Fibroblast of skin of left quadriceps (primary cell): ENCODE measurements at regions not wholly inside any gene's neighbourhood (a gene's known extent, or its start where the extent isn't known, plus 50 kb on each side); places are given as distances from the start of the nearest gene placed in this dataset.

Experiments
- DNase-seq, 2 experiments: peaks; one replicate each; pipeline ENCODE4 v3.0.0-alpha.2; 2013; ENCODE audit warnings: low read depth in 2 of 2

GRCh38 chr9:103615994-103616393, 478.1 kb upstream of the SMC2 start:
- DNase-seq: no peak

GRCh38 chr9:103617046-103617445, 477.1 kb upstream of the SMC2 start:
- no peak for DNase-seq

GRCh38 chr9:103625161-103625804, 468.8 kb upstream of the SMC2 start:
- no peak for DNase-seq

GRCh38 chr9:103627731-103628130, 466.4 kb upstream of the SMC2 start:
- no peak for DNase-seq

- no peak for DNase-seq
Observed at GRCh38 chr9:103649086-103649485, 445.0 kb upstream of the SMC2 start.

GRCh38 chr9:103658156-103658555, 436.0 kb upstream of the SMC2 start:
- DNase-seq: no peak

- DNase-seq: no peak
Observed at GRCh38 chr9:103660830-103661229, 433.3 kb upstream of the SMC2 start.

- DNase-seq: no peak
Observed at GRCh38 chr9:103661663-103662062, 432.4 kb upstream of the SMC2 start.

GRCh38 chr9:103669296-103669695, 424.8 kb upstream of the SMC2 start:
- DNase-seq: no peak

- no peak for DNase-seq
Observed at GRCh38 chr9:103674271-103674670, 419.8 kb upstream of the SMC2 start.

- DNase-seq: no peak
Observed at GRCh38 chr9:103680581-103680980, 413.5 kb upstream of the SMC2 start.

GRCh38 chr9:103681435-103681834, 412.7 kb upstream of the SMC2 start:
- no peak for DNase-seq

GRCh38 chr9:103700195-103700962, 393.7 kb upstream of the SMC2 start:
- no peak for DNase-seq

GRCh38 chr9:103702572-103702971, 391.5 kb upstream of the SMC2 start:
- DNase-seq: no peak

- DNase-seq: no peak
Observed at GRCh38 chr9:103707181-103707580, 386.9 kb upstream of the SMC2 start.

GRCh38 chr9:103709366-103709765, 384.7 kb upstream of the SMC2 start:
- no peak for DNase-seq

- no peak for DNase-seq
Observed at GRCh38 chr9:103713631-103714030, 380.5 kb upstream of the SMC2 start.

GRCh38 chr9:103714992-103715391, 379.1 kb upstream of the SMC2 start:
- no peak for DNase-seq

GRCh38 chr9:103721056-103721455, 373.1 kb upstream of the SMC2 start:
- no peak for DNase-seq

- DNase-seq: no peak
Observed at GRCh38 chr9:103730866-103731265, 363.2 kb upstream of the SMC2 start.

GRCh38 chr9:103731541-103731940, 362.6 kb upstream of the SMC2 start:
- no peak for DNase-seq

GRCh38 chr9:103734471-103734870, 359.6 kb upstream of the SMC2 start:
- DNase-seq: no peak

GRCh38 chr9:103755441-103755840, 338.7 kb upstream of the SMC2 start:
- DNase-seq: no peak

- peak; percentile 12 to 23 for DNase-seq
Observed at GRCh38 chr9:103755986-103756385, 338.1 kb upstream of the SMC2 start.
